H9 (cell line): ENCODE measurements at regions not wholly inside any gene's neighbourhood (a gene's known extent, or its start where the extent isn't known, plus 50 kb on each side); places are given as distances from the start of the nearest gene placed in this dataset.

ENCODE experiments used
- DNase-seq: peaks from one replicate; pipeline ENCODE4 v3.0.0-alpha.2; 2017
- H2AFZ ChIP-seq: one replicate; pipeline ENCODE4 v1.6.1; 2013; ENCODE audit warnings: mild to moderate bottlenecking, low read length, control low read depth, moderate library complexity
- H2AK5ac ChIP-seq: 2 replicates; pipeline ENCODE4 v1.6.1; 2013; ENCODE audit warnings: low read length, control low read depth, mixed read lengths; ENCODE audit not compliant: insufficient read length
- H2BK120ac ChIP-seq: one replicate; pipeline ENCODE4 v1.6.1; 2013; ENCODE audit warnings: low read depth, mild to moderate bottlenecking, low read length, control low read depth, inconsistent platforms; ENCODE audit not compliant: poor library complexity, severe bottlenecking
- H2BK12ac ChIP-seq: 2 replicates; pipeline ENCODE4 v1.6.1; 2013; ENCODE audit warnings: low read length, control low read depth, mixed read lengths, low read depth; ENCODE audit not compliant: insufficient read length
- H2BK15ac ChIP-seq: 2 replicates; pipeline ENCODE4 v1.6.1; 2013; ENCODE audit warnings: low read depth, low read length, control low read depth
- H2BK20ac ChIP-seq: one replicate; pipeline ENCODE4 v1.6.1; 2013; ENCODE audit warnings: low read depth, mild to moderate bottlenecking, low read length, control low read depth, inconsistent platforms; ENCODE audit not compliant: poor library complexity, severe bottlenecking
- H2BK5ac ChIP-seq: 2 replicates; pipeline ENCODE4 v1.6.1; 2013; ENCODE audit warnings: low read length, control low read depth, mixed read lengths; ENCODE audit not compliant: insufficient read length
- H3K14ac ChIP-seq: 2 replicates; pipeline ENCODE4 v1.6.1; 2013; ENCODE audit warnings: low read length, control low read depth; ENCODE audit not compliant: insufficient read depth
- H3K18ac ChIP-seq: 2 replicates; pipeline ENCODE4 v1.6.1; 2013; ENCODE audit warnings: low read depth, mild to moderate bottlenecking, mixed read lengths, low read length, control low read depth; ENCODE audit not compliant: insufficient read length
- H3K23ac ChIP-seq: 2 replicates; pipeline ENCODE4 v1.6.1; 2013; ENCODE audit warnings: low read length, control low read depth, mixed read lengths, low read depth; ENCODE audit not compliant: insufficient read length
- H3K23me2 ChIP-seq: 2 replicates; pipeline ENCODE4 v1.6.1; 2013; ENCODE audit warnings: low read depth, mild to moderate bottlenecking, mixed read lengths, low read length, control low read depth; ENCODE audit not compliant: insufficient read length, poor library complexity, severe bottlenecking
- H3K27ac ChIP-seq: 2 replicates; pipeline ENCODE4 v1.5.1; 2013; ENCODE audit warnings: low read length, control low read depth, mixed read lengths, low read depth; ENCODE audit not compliant: insufficient read length
- H3K27me3 ChIP-seq: 2 replicates; pipeline ENCODE4 v1.6.1; 2013; ENCODE audit warnings: low read length, control low read depth, inconsistent platforms; ENCODE audit not compliant: insufficient read depth
- H3K4ac ChIP-seq: 2 replicates; pipeline ENCODE4 v1.6.1; 2013; ENCODE audit warnings: low read depth, mild to moderate bottlenecking, control low read depth, inconsistent platforms, low read length, moderate library complexity
- H3K4me1 ChIP-seq: 2 replicates; pipeline ENCODE4 v1.6.1; 2013; ENCODE audit warnings: low read length, control low read depth, inconsistent platforms; ENCODE audit not compliant: insufficient read depth
- H3K4me2 ChIP-seq: 2 replicates; pipeline ENCODE4 v1.6.1; 2013; ENCODE audit warnings: low read length, control low read depth, mixed read lengths; ENCODE audit not compliant: insufficient read length, insufficient read depth
- H3K56ac ChIP-seq: 2 replicates; pipeline ENCODE4 v1.6.1; 2013; ENCODE audit warnings: low read depth, mild to moderate bottlenecking, mixed read lengths, low read length, control low read depth; ENCODE audit not compliant: insufficient read length
- H3K79me1 ChIP-seq: 2 replicates; pipeline ENCODE4 v1.6.1; 2013; ENCODE audit warnings: low read depth, mild to moderate bottlenecking, moderate library complexity, low read length, control low read depth, inconsistent platforms; ENCODE audit not compliant: insufficient read depth, poor library complexity, severe bottlenecking
- H3K79me2 ChIP-seq: 2 replicates; pipeline ENCODE4 v1.6.1; 2013; ENCODE audit warnings: low read length, control low read depth, inconsistent platforms; ENCODE audit not compliant: insufficient read depth
- H3K9ac ChIP-seq: 2 replicates; pipeline ENCODE4 v1.6.1; 2013; ENCODE audit warnings: low read length, control low read depth, mixed read lengths; ENCODE audit not compliant: insufficient read length; ENCODE audit errors: extremely low read depth
- H3K9me3 ChIP-seq: one replicate; pipeline ENCODE4 v1.6.1; 2013; ENCODE audit warnings: low read depth, low read length, inconsistent platforms; ENCODE audit not compliant: control insufficient read depth
- H3T11ph ChIP-seq: one replicate; pipeline ENCODE4 v1.6.1; 2013; ENCODE audit warnings: mild to moderate bottlenecking, low read length, control low read depth, inconsistent platforms
- H4K20me1 ChIP-seq: one replicate; pipeline ENCODE4 v1.6.1; 2013; ENCODE audit not compliant: control insufficient read depth, insufficient read length, insufficient read depth
- H4K5ac ChIP-seq: 2 replicates; pipeline ENCODE4 v1.6.1; 2013; ENCODE audit warnings: low read depth, mild to moderate bottlenecking, mixed read lengths, low read length, control low read depth; ENCODE audit not compliant: insufficient read length
- H4K8ac ChIP-seq: replicated peaks from 2 replicates; pipeline ENCODE4 v1.6.1; 2013; ENCODE audit warnings: low read length, control low read depth, mixed read lengths, low read depth; ENCODE audit not compliant: insufficient read length
- H4K91ac ChIP-seq: 2 replicates; pipeline ENCODE4 v1.6.1; 2013; ENCODE audit warnings: low read depth, mild to moderate bottlenecking, moderate library complexity, mixed read lengths, low read length, control low read depth; ENCODE audit not compliant: insufficient read length
- H3K27ac Mint-ChIP-seq, 3 experiments: 2 replicates in 2 of 3; 3 replicates in 1 of 3; pipeline ENCODE4 v1.8.0; 2020 to 2021; ENCODE audit warnings: mixed read lengths in 3 of 3, mild to moderate bottlenecking in 1 of 3, moderate library complexity in 1 of 3
- H3K27me3 Mint-ChIP-seq: 2 replicates; pipeline ENCODE4 v1.8.0; 2021; ENCODE audit warnings: low read depth, mild to moderate bottlenecking, moderate library complexity, mixed read lengths
- H3K36me3 Mint-ChIP-seq, 3 experiments: 2 replicates in 2 of 3; 3 replicates in 1 of 3; pipeline ENCODE4 v1.8.0; 2020 to 2021; ENCODE audit warnings: low read depth in 3 of 3, mixed read lengths in 3 of 3; ENCODE audit not compliant: insufficient read depth in 1 of 3
- H3K4me1 Mint-ChIP-seq, 2 experiments: 2 replicates each; pipeline ENCODE4 v1.8.0; 2020; ENCODE audit warnings: mixed read lengths in 2 of 2
- H3K4me3 Mint-ChIP-seq, 2 experiments: 2 replicates in 1 of 2; 3 replicates in 1 of 2; pipeline ENCODE4 v1.8.0; 2020 to 2021; ENCODE audit warnings: mild to moderate bottlenecking in 2 of 2, mixed read lengths in 2 of 2, moderate library complexity in 1 of 2
- H3K9me3 Mint-ChIP-seq, 2 experiments: 2 replicates in 1 of 2; 3 replicates in 1 of 2; pipeline ENCODE4 v1.8.0; 2020; ENCODE audit warnings: mild to moderate bottlenecking in 2 of 2, mixed read lengths in 2 of 2, moderate library complexity in 1 of 2
- CTCF ChIP-seq: fragments of 200-600 bp; sonication (generic); conservative IDR thresholded peaks from 3 replicates; pipeline ENCODE4 v1.8.0; 2021; ENCODE audit warnings: antibody characterized with exemption, mild to moderate bottlenecking
- WGBS: extraction: QIAGEN DNeasy Blood & Tissue Kit; methylation state at CpG from one replicate; pipeline ENCODE4 v1.1.7; 2013; ENCODE audit warnings: missing lambda C conversion rate, low lambda C conversion rate, mixed read lengths; ENCODE audit not compliant: insufficient read length; ENCODE audit errors: extremely low coverage; 5-methylcytosine and 5-hydroxymethylcytosine counted together

- no peak overlapping the region for H3K4me2 ChIP-seq
- H3K9ac ChIP-seq, result no peak overlapping the region
- WGBS, result no CpG with 5 or more reads among the region's 7 CpGs
- no peaks in the 10 kb centered on the region for H3K79me2 ChIP-seq
- H3K4me1 ChIP-seq, result no peaks in the 10 kb centered on the region
- H3K14ac ChIP-seq, result no peak overlapping the region
- no peaks in the 10 kb centered on the region for H3K79me1 ChIP-seq
- no peak overlapping the region for H2BK120ac ChIP-seq
- Mint-ChIP-seq H3K36me3 (peaks cover 6 to 18% (median 7%) of the 10 kb centered on the region in 3 experiments; a peak in 5 of 7 replicates), H3K4me3 (no peak overlapping the region), H3K27me3 (no peaks in the 10 kb centered on the region), H3K9me3 (peaks cover 18 to 20% of the 10 kb centered on the region in 2 experiments), H3K4me1 (no peaks in the 10 kb centered on the region), H3K27ac (no peak overlapping the region)
- H4K5ac ChIP-seq, result no peak overlapping the region
- H3K18ac ChIP-seq, result no peak overlapping the region
- no peak for DNase-seq
- no peak overlapping the region for H2BK5ac ChIP-seq
- H3K23me2 ChIP-seq, result no peaks in the 10 kb centered on the region
- no peaks in the 10 kb centered on the region for H3K27me3 ChIP-seq
- no peak overlapping the region for H2BK12ac ChIP-seq
- peaks cover 10% of the 10 kb centered on the region for H3K9me3 ChIP-seq
- no peak overlapping the region for H2AFZ ChIP-seq
- no peak overlapping the region for H2BK20ac ChIP-seq
- no peak overlapping the region for H3K27ac ChIP-seq
- H2AK5ac ChIP-seq, result no peak overlapping the region
- H4K91ac ChIP-seq, result no peak overlapping the region
- TF ChIP-seq CTCF, result no peak
- no peak overlapping the region for H3K4ac ChIP-seq
- H4K20me1 ChIP-seq, result no peaks in the 10 kb centered on the region
- no peak overlapping the region for H3K56ac ChIP-seq
- H3T11ph ChIP-seq, result no peak overlapping the region
- H4K8ac ChIP-seq, result no peak overlapping the region
- H3K23ac ChIP-seq, result no peak overlapping the region
- no peak overlapping the region for H2BK15ac ChIP-seq
Observed at GRCh38 chr3:81094986-81095385, 666.5 kb downstream of the GBE1 start.
